Right lung (tissue), 2 donors: ENCODE measurements at regions not wholly inside any gene's neighbourhood (a gene's known extent, or its start where the extent isn't known, plus 50 kb on each side); places are given as distances from the start of the nearest gene placed in this dataset.
"Not testable (repeated sequence)": the region's sequence is repeated elsewhere in the genome, so short reads cannot be mapped to it uniquely, and the experiment has no call there.

ENCODE experiments used
- DNase-seq, 2 donors: peaks; one replicate each; pipeline ENCODE4 v3.0.0-alpha.2; 2013

DNA sequence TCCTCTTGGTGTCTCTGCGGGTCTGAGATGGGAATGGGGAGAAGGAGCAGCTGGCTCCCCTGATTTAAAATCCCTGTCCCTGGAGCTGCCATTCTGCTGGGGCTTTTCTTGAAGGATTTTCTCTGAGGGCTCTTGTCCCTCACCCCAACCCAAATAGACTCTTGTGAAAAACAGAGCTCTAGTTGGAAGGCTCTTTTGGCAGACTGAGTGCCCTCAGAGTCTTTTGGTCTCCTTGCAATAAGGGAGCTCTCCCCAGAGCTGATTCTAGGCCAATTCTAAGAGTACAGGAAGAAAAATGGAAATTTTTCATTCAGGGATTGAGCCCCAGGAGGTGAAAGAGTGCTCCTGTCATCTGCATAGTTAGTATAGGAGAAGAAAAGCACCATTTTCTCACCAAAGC lies 238.3 kb downstream of the COG6 start:
- DNase-seq, result no peak

- DNase-seq, result no peak
These were observed 239.1 kb downstream of the COG6 start for GRCh38 chr13:39894586-39894985.

- DNase-seq, result no peak
These were observed 239.8 kb downstream of the COG6 start for GRCh38 chr13:39895254-39895653.

- DNase-seq, result no peak
These were observed 242.2 kb downstream of the COG6 start for GRCh38 chr13:39897636-39898035.

GRCh38 chr13:39900106-39900750 lies 244.8 kb downstream of the COG6 start:
- DNase-seq, result no peak

GRCh38 chr13:39904959-39905358 lies 249.5 kb downstream of the COG6 start:
- DNase-seq, result no peak

- no peak for DNase-seq
These were observed 254.2 kb downstream of the COG6 start for GRCh38 chr13:39909634-39910033.

GRCh38 chr13:39910041-39910440 lies 254.6 kb downstream of the COG6 start:
- no peak for DNase-seq

GRCh38 chr13:39910833-39911232 lies 255.4 kb downstream of the COG6 start:
- DNase-seq, result peak; percentile 21 to 24

- DNase-seq, result no peak
These were observed 257.9 kb downstream of the COG6 start for GRCh38 chr13:39913339-39913738.

- no peak for DNase-seq
These were observed 258.5 kb downstream of the COG6 start for GRCh38 chr13:39913928-39914327.

GRCh38 chr13:39915418-39915817 lies 260.0 kb downstream of the COG6 start:
- DNase-seq, result no peak

GRCh38 chr13:39916330-39916729 lies 260.9 kb downstream of the COG6 start:
- DNase-seq, result no peak

DNA sequence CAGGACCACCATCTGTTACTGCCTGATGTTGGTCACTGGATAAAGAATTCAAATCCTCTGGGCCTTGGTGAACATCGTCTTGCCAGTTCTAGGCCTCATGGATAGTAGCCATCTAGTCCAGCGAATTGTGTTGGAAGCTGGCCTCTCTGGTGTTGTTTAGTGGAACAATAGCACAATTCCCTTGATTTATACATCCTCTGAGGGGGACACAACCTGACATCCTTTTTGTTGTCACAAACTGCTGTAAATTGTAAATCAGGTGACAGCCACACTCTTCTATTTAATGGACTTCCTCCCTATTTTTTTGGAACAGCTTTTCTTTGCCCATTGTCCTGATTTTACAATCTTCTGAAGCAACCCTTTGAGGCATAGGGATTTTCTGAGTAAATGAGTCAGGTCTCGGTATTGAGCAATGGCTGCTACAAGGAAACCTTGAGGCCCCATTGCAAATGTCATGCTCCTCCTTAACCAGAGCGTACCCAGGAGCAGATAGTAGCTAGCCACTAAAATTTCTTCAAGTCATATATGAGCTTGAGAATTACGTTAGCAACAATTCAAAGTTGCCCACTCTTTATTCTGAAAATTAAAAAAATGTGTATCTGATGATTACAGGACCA lies 263.3 kb downstream of the COG6 start:
- DNase-seq, result no peak

- DNase-seq, result no peak
These were observed 265.2 kb downstream of the COG6 start for GRCh38 chr13:39920613-39921012.

- no peak for DNase-seq
These were observed 270.9 kb downstream of the COG6 start for GRCh38 chr13:39926345-39926744.

GRCh38 chr13:39928261-39928660 lies 272.8 kb downstream of the COG6 start:
- no peak for DNase-seq

- DNase-seq, result no peak
These were observed 274.1 kb downstream of the COG6 start for GRCh38 chr13:39929583-39929982.

DNA sequence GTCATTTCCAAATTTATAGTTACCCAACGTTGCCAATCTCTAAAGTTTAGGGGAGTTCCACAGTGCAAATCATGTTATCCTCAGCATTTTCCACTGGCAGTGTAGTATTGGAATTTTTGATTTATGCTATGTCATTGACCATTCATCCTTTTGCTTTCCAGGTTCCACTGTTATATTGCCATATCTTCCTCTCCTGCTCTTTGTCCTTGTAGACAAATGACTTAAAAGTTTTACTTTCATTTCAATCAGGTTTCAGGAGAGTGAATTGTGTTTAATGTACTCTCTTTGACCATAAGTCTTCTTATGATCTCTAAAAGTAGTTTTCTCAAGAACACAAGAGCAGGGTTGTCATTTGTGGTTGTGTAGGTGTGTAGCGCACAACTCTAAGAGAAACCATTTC lies 274.6 kb downstream of the COG6 start:
- DNase-seq, result no peak

GRCh38 chr13:39930544-39931444 lies 275.3 kb downstream of the COG6 start:
- DNase-seq, result no peak

- no peak for DNase-seq
These were observed 276.0 kb downstream of the COG6 start for GRCh38 chr13:39931505-39931904.

DNA sequence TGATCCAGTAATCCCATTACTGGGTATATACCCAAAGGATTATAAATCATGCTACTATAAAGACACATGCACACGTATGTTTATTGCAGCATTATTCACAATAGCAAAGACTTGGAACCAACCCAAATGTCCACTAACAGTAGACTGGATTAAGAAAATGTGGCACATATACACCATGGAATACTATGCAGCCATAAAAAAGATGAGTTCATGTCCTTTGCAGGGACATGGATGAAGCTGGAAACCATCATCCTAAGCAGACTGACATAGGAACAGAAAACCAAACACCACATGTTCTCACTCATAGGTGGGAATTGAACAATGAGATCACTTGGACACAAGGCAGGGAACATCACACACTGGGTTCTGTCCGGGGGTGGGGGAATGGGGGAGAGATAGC lies 277.1 kb downstream of the COG6 start:
- not testable (repeated sequence) for DNase-seq

DNA sequence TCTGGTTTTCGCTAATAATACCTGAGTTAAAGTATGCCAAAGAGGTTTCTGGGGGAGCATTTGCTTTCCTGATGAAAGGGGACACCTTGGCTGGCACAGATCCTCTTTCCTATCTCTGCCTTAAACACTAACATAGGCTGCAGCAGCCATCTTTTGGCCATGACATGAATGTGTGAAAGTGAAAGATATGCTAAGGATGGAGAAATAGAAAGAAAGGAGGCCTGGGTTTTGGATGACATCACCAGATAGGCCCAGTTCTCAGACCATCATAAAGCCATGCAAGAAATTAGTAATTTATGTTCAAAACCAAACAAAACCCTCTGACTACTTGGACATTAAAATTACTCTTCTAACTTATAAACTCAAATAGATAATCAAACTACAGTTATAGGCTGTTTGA lies 279.7 kb downstream of the COG6 start:
- DNase-seq, result no peak
